ENCODE measurements at regions not wholly inside any gene's neighbourhood (a gene's known extent, or its start where the extent isn't known, plus 50 kb on each side); places are given as distances from the start of the nearest gene placed in this dataset.

- TF ChIP-seq EZH2 (IDR thresholded peaks at IDR 0.05; ENCODE audit: insufficient read depth, poor library complexity, severe bottlenecking) (no peak), EZH2phosphoT487 (IDR thresholded peaks at IDR 0.05; ENCODE audit: insufficient read depth, low read depth) (no peak)
These were observed 115.0 kb upstream of the LHCGR start for GRCh38 chr2:48870503-48870902.
